Fibroblast of skin of abdomen (primary cell): ENCODE measurements at regions not wholly inside any gene's neighbourhood (a gene's known extent, or its start where the extent isn't known, plus 50 kb on each side); places are given as distances from the start of the nearest gene placed in this dataset.

Experiments
- DNase-seq: peaks from one replicate; pipeline ENCODE4 v3.0.0-alpha.2; 2013

DNA sequence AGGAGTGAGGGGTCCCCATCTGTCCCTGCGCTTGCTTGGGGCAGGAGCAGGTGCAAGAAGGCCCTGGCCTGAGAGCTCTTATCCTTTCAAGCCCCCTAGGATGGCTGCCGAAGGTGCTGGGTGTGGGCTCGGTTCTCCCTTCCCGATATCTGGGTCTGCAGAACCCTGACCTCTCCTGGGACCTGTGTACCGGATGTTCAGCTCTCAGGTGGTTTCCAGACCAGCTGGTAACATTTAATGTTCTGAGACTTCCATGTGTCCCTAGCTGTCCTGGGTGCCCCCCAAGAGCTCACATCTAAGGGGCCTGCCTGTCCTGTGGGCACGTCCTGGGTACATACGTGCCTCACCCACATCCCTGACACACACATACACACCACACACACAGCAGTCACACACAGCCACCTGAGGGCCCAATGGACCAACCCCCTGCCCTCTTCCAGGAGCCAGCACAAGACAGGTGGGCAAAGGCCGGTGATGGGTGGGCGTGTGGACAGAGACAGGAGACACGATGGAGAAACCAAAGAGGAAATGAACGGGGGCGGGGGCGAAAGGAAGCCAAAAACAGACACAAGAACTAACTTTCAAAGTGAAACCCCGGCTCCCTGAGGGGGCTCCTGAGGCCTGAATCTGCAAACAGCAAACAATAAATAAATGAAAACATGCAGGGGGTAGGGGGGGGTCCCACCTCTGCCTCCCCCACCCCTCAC, 124.3 kb downstream of the PTPRS start:
- DNase-seq: no peak

DNA sequence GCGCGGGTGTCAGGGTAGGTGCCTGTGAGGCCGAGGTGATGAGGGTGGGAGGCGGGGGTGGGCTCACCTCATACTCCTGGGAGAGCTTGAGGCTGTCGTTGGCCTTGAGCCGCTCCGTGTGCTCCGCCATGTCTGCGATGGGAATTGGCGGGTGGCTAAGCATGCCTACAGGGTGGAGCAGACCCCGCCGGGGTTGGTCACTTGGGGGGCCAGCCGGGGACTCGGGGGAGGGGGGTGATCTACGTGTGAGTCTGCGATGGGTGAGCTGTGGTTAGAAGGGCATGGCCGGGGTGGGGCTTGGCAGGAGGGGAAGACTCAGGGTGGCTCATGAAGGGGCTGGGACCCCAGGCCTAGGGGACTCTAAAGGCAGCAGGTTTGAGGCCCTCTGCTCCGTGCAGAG, 125.2 kb downstream of the PTPRS start:
- DNase-seq: no peak

DNA sequence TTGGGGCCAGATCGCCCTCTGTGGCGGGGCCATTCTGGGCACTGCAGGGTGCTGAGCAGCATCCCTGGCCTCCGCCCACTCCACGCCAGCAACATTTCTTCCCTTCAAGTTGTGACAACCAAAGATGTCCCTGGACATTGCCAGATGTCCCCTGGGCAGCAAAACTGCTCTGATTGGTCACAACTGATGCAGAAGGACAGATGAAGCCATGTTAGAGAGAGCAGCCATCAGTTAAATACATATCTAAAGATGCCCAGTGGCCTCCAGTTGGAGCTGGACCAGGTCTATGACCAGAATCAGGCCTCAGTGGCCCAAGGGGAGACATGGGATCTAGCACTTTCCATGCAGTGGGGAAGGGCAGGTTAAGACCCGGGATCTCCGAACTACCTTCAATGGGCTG, 125.7 kb downstream of the PTPRS start:
- no peak for DNase-seq

DNA sequence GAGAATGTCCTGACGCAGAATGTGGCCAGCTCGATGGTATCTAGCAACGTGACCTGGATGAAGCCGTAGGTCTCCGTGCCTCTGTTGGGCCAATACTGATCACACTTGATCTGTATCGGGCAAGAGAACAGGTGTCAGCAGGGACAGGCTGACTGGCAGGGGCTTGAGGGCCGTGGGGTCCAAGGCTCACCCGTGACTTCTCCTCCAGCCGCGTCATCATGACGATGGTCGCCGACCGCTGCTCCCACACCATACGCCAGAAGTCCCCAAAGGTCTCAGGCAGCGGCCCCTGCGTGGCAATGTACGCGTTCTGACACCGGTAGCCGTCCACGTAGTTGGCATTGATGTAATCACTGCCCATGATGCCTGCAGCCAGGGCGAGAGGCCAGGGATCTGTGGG, 126.2 kb downstream of the PTPRS start:
- no peak for DNase-seq

DNA sequence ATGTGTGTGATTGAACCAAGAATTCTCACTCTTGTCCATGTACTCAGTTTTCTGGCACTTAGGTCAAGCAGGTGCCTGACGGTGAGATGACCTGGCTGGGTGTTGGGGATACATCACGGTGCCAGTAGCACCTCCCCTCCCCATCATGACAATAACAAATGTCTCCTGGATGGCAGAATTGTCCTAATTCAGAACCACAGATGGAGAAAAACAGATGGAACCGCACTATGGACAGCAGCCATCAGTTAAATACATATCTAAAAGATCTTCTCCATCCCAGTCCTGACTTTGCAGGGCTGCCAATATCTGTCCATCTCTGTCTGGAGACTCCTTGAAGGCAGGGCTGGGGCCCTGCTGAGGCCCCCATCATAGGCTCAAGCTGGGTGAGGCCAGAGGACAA, 126.9 kb downstream of the PTPRS start:
- no peak for DNase-seq

DNA sequence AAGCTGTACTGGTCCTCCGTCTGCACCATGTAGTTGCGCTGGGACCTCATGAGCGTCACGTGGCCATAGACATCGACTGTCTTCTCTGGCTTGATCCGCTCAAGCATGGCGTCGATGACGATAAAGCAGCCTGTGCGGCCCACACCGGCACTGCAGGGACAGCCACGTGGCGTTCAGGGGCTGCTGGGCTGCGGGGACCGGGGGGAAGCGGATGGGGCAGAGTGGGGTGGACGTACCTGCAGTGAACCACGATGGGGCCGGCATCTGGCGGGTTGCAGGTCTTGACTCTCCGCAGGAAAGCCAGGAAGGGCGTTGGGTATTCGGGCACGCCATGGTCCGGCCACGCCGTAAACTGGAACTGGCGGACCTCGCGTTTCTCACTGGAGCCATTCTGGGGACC, 128.5 kb downstream of the PTPRS start:
- DNase-seq: no peak

DNA sequence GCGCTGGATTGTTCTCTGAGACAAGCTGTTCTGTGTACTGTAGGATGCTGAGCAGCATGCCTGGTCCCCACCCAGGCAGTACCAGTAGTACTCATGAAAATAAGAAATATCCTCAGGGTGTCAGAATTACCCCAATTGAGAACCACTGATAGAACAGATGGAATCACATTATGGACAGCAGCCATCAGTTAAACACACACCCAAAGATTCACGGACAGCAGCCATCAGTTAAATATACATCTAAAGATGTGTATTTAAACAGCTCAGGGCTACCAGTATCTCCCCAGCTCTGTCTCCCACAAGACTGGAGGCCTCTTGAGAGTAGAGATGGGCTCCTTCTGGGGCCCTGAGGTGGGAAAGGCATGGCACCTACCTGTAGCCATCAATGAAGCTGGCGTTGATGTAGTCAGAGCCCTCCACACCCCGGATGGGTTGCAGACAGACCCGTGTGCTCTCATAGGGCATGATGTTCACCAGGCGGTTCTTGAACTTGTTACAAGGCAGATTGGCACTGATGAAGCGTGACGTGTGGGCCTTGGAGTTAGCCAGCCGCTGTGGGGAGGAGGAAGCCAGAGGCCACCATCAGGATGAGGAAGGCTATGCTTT, 129.3 kb downstream of the PTPRS start:
- no peak for DNase-seq

DNA sequence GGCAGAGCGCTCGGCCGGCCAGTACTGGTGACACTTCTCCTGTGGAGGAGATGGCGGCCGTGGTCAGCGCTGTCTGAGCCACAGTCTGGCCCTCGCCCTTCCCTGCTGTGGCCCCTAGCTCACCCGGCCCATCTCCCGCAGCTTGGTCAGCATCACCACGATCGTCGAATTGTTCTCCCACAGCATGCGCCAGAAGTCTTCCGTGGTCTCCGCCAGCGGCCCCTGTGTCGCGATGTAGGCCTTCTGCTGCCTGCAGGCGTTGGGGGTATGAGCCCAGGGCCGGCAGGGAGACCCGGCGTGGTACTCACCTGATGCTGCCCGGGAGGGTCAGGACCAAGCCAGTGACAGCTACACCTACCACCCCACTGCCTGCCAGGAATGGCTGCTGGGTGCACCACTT, 130.1 kb downstream of the PTPRS start:
- DNase-seq: no peak

DNA sequence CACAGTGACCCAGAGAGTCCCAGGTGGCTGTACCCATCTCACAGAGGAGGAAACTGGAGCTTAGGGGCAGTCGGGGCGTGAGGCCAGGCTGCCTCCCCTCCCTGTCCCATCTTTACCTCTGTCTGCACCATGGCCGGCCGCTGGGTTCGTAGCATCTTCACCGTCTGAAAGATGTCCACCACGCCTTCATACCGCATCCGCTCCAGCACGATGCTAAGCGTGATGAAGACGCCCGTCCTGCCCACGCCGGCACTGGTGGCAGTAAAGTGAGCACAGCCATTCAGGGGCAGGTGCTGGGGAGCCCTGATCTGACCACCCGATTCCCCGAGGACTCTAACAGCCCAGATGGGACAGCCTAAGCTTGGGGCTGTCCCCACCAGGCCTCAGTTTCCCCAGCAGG, 132.8 kb downstream of the PTPRS start:
- no peak for DNase-seq

DNA sequence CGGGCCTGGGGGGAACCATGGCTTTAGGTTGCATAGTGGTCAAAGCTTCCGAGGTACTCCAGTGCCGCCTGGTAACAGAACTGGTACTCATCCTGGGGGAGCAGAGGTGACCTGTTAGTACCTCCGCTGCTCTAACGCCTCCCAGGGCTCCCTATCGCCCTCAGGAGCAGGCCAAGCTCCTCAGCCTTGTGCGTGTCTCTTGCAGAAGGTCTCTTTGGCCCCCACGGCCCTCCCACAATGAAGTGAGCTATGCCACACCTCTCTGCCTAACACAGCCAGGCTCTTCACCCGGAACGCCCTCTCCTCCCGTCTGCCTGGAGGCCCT, 133.9 kb downstream of the PTPRS start:
- DNase-seq: no peak

DNA sequence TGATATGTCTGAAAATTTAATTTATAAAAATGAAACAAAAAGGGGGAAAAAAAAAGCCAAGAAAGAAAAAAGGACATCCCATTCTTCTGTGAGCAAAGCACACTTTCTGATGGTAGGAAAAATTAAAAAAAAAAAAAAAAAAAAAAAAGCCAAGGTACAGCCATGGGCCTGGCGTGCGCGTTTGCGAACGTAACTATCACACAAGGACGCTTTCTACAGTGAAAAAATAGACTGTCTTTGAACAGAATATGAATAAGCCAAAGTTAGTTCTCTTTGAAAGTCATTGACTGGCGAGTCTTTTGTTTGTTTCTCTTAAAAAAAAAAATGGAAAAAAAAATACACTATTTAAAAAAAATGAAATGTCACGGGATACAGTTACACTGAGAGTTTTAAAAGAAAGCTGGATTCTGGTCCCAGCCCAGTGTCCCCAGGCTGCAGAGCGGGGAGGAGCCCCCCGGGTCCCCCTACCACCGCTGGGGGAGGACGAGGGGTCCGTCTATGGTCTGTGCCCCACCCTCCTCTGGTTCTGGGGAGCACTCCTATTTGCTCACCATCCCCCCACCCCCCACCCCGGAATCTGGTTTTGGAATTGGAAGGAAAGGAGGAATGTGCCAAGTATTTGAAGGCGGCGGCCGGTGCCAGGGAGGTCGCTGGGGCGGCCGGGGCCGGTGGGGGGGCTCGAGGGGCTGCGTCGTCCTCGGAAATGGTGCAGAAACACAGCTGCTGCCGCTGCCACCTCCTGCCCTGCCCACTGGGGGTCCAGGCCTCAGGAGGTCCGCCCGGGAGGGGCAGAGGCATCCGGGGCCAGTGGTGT, 134.5 kb downstream of the PTPRS start:
- no peak for DNase-seq

DNA sequence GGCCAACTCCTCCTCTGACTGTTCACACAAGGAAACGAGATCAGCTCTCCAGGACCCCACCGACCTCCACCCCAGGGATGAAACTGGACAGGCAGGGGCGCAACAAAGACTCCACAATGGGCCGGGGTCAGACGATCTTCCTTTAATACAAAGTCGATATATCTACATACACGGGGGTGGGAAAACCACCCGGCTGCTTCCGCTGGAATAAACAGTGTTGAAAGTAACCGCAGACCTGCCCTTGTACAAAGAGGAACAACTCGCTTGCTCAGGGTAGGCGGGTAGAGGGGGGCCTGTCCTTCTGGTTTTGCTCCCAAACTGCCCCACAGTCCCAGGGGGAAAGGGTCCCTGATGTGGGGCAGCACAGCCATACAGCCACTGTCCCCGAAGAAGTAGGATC, 135.2 kb downstream of the PTPRS start:
- DNase-seq: no peak

DNA sequence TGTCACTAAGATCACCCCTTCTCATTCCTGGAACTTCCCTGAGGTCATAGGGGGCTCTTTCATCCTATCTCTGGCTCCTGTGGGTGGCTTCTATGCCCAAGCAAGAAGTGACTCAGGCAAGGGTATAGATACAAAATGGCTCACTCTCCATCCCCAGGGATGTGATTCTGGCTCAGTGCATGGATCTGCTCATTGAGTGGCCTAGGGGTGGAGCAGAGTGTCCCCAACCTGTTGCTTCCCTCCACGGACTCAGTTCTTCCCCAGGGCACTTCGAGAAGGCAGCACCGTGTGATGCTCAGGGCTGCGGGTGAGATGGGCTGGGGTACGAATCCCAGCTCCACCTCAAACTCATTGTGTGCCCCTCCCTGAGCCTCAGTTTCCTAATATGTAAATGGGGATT, 136.4 kb downstream of the PTPRS start:
- no peak for DNase-seq
